ENCODE measurements at regions not wholly inside any gene's neighbourhood (a gene's known extent, or its start where the extent isn't known, plus 50 kb on each side); places are given as distances from the start of the nearest gene placed in this dataset.
A peak's percentile ranks its signal among the peaks of the same experiment; 100 is the strongest.

GRCh38 chr10:4191354-4191753 lies 406.3 kb upstream of the KLF6 start:
- DNase-seq (no peak), ATAC-seq (no peak)
- Histone ChIP-seq H3K27ac (ENCODE audit: low read length) (no peak overlapping the region), H3K27me3 (ENCODE audit: control insufficient read depth, insufficient read depth) (no peaks in the 10 kb centered on the region), H3K9me3 (ENCODE audit: control insufficient read depth, low read length) (no peaks in the 10 kb centered on the region), H3K4me1 (ENCODE audit: control insufficient read depth, insufficient read depth, low read length) (no peaks in the 10 kb centered on the region), H3K4me3 (ENCODE audit: low read length) (no peak overlapping the region)
- intact Hi-C loops (cut with DNase I), result no loop called here
- WGBS, result 91% methylated on average over 8 of the region's 8 CpGs

- WGBS, result 81% methylated on average over 4 of the region's 4 CpGs
- no peak for ATAC-seq
- Histone ChIP-seq H3K9me3 (ENCODE audit: control insufficient read depth, low read length) (no peaks in the 10 kb centered on the region), H3K27me3 (ENCODE audit: control insufficient read depth, insufficient read depth) (no peaks in the 10 kb centered on the region), H3K4me1 (ENCODE audit: control insufficient read depth, insufficient read depth, low read length) (no peaks in the 10 kb centered on the region), H3K27ac (ENCODE audit: low read length) (no peak overlapping the region), H3K4me3 (ENCODE audit: low read length) (no peak overlapping the region)
- DNase-seq, result no peak
- intact Hi-C loops (cut with DNase I), result no loop called here
Measured at GRCh38 chr10:4190876-4191275, 405.9 kb upstream of the KLF6 start.

GRCh38 chr10:4189281-4189680 lies 404.3 kb upstream of the KLF6 start:
- 69% methylated on average over 5 of the region's 5 CpGs for WGBS
- no peak for ATAC-seq
- no peak for DNase-seq
- no peaks in the 10 kb centered on the region for H3K27me3 ChIP-seq (ENCODE audit: control insufficient read depth, insufficient read depth)
- H3K4me3 ChIP-seq (ENCODE audit: low read length), result no peak overlapping the region
- H3K9me3 ChIP-seq (ENCODE audit: control insufficient read depth, low read length), result no peaks in the 10 kb centered on the region
- intact Hi-C loops (cut with DNase I), result no loop called here
- H3K27ac ChIP-seq (ENCODE audit: low read length), result no peak overlapping the region
- no peaks in the 10 kb centered on the region for H3K4me1 ChIP-seq (ENCODE audit: control insufficient read depth, insufficient read depth, low read length)

GRCh38 chr10:4188406-4188805 lies 403.4 kb upstream of the KLF6 start:
- intact Hi-C loops (cut with DNase I), result no loop called here
- 96% methylated on average over 15 of the region's 15 CpGs for WGBS
- H3K27ac ChIP-seq (ENCODE audit: low read length), result no peak overlapping the region
- no peaks in the 10 kb centered on the region for H3K4me1 ChIP-seq (ENCODE audit: control insufficient read depth, insufficient read depth, low read length)
- no peak for DNase-seq
- no peaks in the 10 kb centered on the region for H3K9me3 ChIP-seq (ENCODE audit: control insufficient read depth, low read length)
- no peaks in the 10 kb centered on the region for H3K27me3 ChIP-seq (ENCODE audit: control insufficient read depth, insufficient read depth)
- H3K4me3 ChIP-seq (ENCODE audit: low read length), result no peak overlapping the region
- ATAC-seq, result no peak

GRCh38 chr10:4186849-4187540 lies 402.0 kb upstream of the KLF6 start:
- intact Hi-C loops (cut with DNase I), result no loop called here
- DNase-seq, result no peak
- H3K27ac ChIP-seq (ENCODE audit: low read length), result no peak overlapping the region
- no peak for ATAC-seq
- no peaks in the 10 kb centered on the region for H3K27me3 ChIP-seq (ENCODE audit: control insufficient read depth, insufficient read depth)
- H3K4me3 ChIP-seq (ENCODE audit: low read length), result no peak overlapping the region
- H3K4me1 ChIP-seq (ENCODE audit: control insufficient read depth, insufficient read depth, low read length), result no peaks in the 10 kb centered on the region
- 94% methylated on average over 12 of the region's 12 CpGs for WGBS
- H3K9me3 ChIP-seq (ENCODE audit: control insufficient read depth, low read length), result no peaks in the 10 kb centered on the region

- Histone ChIP-seq H3K27me3 (ENCODE audit: control insufficient read depth, insufficient read depth) (no peaks in the 10 kb centered on the region), H3K27ac (ENCODE audit: low read length) (no peak overlapping the region), H3K9me3 (ENCODE audit: control insufficient read depth, low read length) (no peaks in the 10 kb centered on the region), H3K4me3 (ENCODE audit: low read length) (no peak overlapping the region), H3K4me1 (ENCODE audit: control insufficient read depth, insufficient read depth, low read length) (no peaks in the 10 kb centered on the region)
- no peak for DNase-seq
- ATAC-seq, result no peak
- intact Hi-C loops (cut with DNase I), result no loop called here
- 60% methylated on average over 3 of the region's 3 CpGs for WGBS
Measured at GRCh38 chr10:4183761-4184261, 398.8 kb upstream of the KLF6 start.

- no peak for DNase-seq
- no peak for ATAC-seq
- no peak overlapping the region for H3K27ac ChIP-seq (ENCODE audit: low read length)
- H3K4me3 ChIP-seq (ENCODE audit: low read length), result no peak overlapping the region
- H3K9me3 ChIP-seq (ENCODE audit: control insufficient read depth, low read length), result no peaks in the 10 kb centered on the region
- no peaks in the 10 kb centered on the region for H3K27me3 ChIP-seq (ENCODE audit: control insufficient read depth, insufficient read depth)
- intact Hi-C loops (cut with DNase I), result no loop called here
- WGBS, result 41% methylated on average over 2 of the region's 2 CpGs
- no peaks in the 10 kb centered on the region for H3K4me1 ChIP-seq (ENCODE audit: control insufficient read depth, insufficient read depth, low read length)
Measured at GRCh38 chr10:4181621-4182049, 396.6 kb upstream of the KLF6 start.

GRCh38 chr10:4181081-4181480 lies 396.1 kb upstream of the KLF6 start:
- Histone ChIP-seq H3K4me1 (ENCODE audit: control insufficient read depth, insufficient read depth, low read length) (no peaks in the 10 kb centered on the region), H3K27ac (ENCODE audit: low read length) (no peak overlapping the region), H3K27me3 (ENCODE audit: control insufficient read depth, insufficient read depth) (no peaks in the 10 kb centered on the region), H3K9me3 (ENCODE audit: control insufficient read depth, low read length) (no peaks in the 10 kb centered on the region), H3K4me3 (ENCODE audit: low read length) (no peak overlapping the region)
- no peak for DNase-seq
- intact Hi-C loops (cut with DNase I), result no loop called here
- 92% methylated on average over 9 of the region's 9 CpGs for WGBS
- no peak for ATAC-seq

- Histone ChIP-seq H3K4me3 (ENCODE audit: low read length) (no peak overlapping the region), H3K4me1 (ENCODE audit: control insufficient read depth, insufficient read depth, low read length) (no peaks in the 10 kb centered on the region), H3K9me3 (ENCODE audit: control insufficient read depth, low read length) (no peaks in the 10 kb centered on the region), H3K27ac (ENCODE audit: low read length) (no peak overlapping the region), H3K27me3 (ENCODE audit: control insufficient read depth, insufficient read depth) (no peaks in the 10 kb centered on the region)
- ATAC-seq, result no peak
- DNase-seq, result no peak
- intact Hi-C loops (cut with DNase I), result no loop called here
- 56% methylated on average over 3 of the region's 3 CpGs for WGBS
Measured at GRCh38 chr10:4177791-4178190, 392.8 kb upstream of the KLF6 start.

GRCh38 chr10:4176500-4177281 lies 391.7 kb upstream of the KLF6 start:
- H3K9me3 ChIP-seq (ENCODE audit: control insufficient read depth, low read length), result no peaks in the 10 kb centered on the region
- ATAC-seq, result no peak
- no peak for DNase-seq
- WGBS, result 84% methylated on average over 5 of the region's 5 CpGs
- no peaks in the 10 kb centered on the region for H3K27me3 ChIP-seq (ENCODE audit: control insufficient read depth, insufficient read depth)
- H3K4me3 ChIP-seq (ENCODE audit: low read length), result no peak overlapping the region
- no peak overlapping the region for H3K27ac ChIP-seq (ENCODE audit: low read length)
- intact Hi-C loops (cut with DNase I), result no loop called here
- H3K4me1 ChIP-seq (ENCODE audit: control insufficient read depth, insufficient read depth, low read length), result no peaks in the 10 kb centered on the region

GRCh38 chr10:4174197-4174596 lies 389.2 kb upstream of the KLF6 start:
- H3K9me3 ChIP-seq (ENCODE audit: control insufficient read depth, low read length), result no peaks in the 10 kb centered on the region
- ATAC-seq, result no peak
- H3K27me3 ChIP-seq (ENCODE audit: control insufficient read depth, insufficient read depth), result no peaks in the 10 kb centered on the region
- intact Hi-C loops (cut with DNase I), result no loop called here
- 91% methylated on average over 9 of the region's 9 CpGs for WGBS
- H3K4me1 ChIP-seq (ENCODE audit: control insufficient read depth, insufficient read depth, low read length), result no peaks in the 10 kb centered on the region
- DNase-seq, result peak in 1 of 3 donors; percentile 34
- H3K4me3 ChIP-seq (ENCODE audit: low read length), result no peak overlapping the region
- no peak overlapping the region for H3K27ac ChIP-seq (ENCODE audit: low read length)
